Stimulated activated naive CD8-positive, alpha-beta T cell treated with anti-CD3 and anti-CD28 coated beads, Interleukin-15, amount 100 ng/mL, for 72 hours (primary cell): ENCODE measurements at regions not wholly inside any gene's neighbourhood (a gene's known extent, or its start where the extent isn't known, plus 50 kb on each side); places are given as distances from the start of the nearest gene placed in this dataset.

Experiments
- ATAC-seq: fragments of 150-1000 bp; cut with Tn5 transposase; 2 replicates; pipeline ENCODE4 v1.10.0; 2021; ENCODE audit warnings: mild to moderate bottlenecking, moderate library complexity
- DNase-seq, 2 donors: peaks; one replicate each; pipeline ENCODE4 v3.0.0; 2021 to 2022
- H3K27ac Mint-ChIP-seq, 2 donors: one replicate each; pipeline ENCODE4 v1.8.0; 2022; ENCODE audit warnings: mild to moderate bottlenecking in 2 of 2, mixed read lengths in 2 of 2, moderate library complexity in 2 of 2
- H3K27me3 Mint-ChIP-seq: one replicate; pipeline ENCODE4 v1.8.0; 2022; ENCODE audit warnings: mixed read lengths
- H3K4me1 Mint-ChIP-seq: one replicate; pipeline ENCODE4 v1.8.0; 2022; ENCODE audit warnings: mild to moderate bottlenecking, mixed read lengths
- H3K4me3 Mint-ChIP-seq, 2 donors: one replicate each; pipeline ENCODE4 v1.8.0; 2022; ENCODE audit warnings: mild to moderate bottlenecking in 2 of 2, mixed read lengths in 2 of 2, moderate library complexity in 1 of 2
- H3K9me3 Mint-ChIP-seq, 2 donors: one replicate each; pipeline ENCODE4 v1.8.0; 2022; ENCODE audit warnings: mixed read lengths in 2 of 2

DNA sequence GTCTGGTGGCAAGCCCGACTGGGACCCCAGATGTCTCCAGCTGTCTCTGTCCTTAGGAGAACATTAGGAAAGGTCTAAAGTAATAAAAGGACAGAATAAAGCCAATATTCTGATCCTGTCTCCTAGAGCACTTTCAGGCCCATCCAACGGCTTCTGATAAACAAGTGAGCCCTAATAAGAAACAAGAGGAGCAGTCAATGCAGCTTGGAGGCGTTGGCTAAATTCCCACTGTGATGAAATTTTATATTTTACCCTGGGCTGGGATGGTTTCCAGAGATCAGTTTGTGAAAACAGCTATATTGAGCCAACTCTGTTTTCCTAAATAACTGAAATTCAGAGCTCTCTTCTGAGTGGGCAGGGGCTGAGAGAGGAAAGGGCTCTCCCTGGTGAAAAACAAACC is 55.5 kb upstream of the SRRM4 start:
- Mint-ChIP-seq H3K27ac (no peak overlapping the region), H3K4me1 (no peaks in the 10 kb centered on the region), H3K4me3 (no peak overlapping the region), H3K27me3 (no peaks in the 10 kb centered on the region), H3K9me3 (peaks cover 7 to 13% of the 10 kb centered on the region in 2 donors)
- ATAC-seq (no peak), DNase-seq (no peak)
